ENCODE measurements at regions not wholly inside any gene's neighbourhood (a gene's known extent, or its start where the extent isn't known, plus 50 kb on each side); places are given as distances from the start of the nearest gene placed in this dataset.

DNA sequence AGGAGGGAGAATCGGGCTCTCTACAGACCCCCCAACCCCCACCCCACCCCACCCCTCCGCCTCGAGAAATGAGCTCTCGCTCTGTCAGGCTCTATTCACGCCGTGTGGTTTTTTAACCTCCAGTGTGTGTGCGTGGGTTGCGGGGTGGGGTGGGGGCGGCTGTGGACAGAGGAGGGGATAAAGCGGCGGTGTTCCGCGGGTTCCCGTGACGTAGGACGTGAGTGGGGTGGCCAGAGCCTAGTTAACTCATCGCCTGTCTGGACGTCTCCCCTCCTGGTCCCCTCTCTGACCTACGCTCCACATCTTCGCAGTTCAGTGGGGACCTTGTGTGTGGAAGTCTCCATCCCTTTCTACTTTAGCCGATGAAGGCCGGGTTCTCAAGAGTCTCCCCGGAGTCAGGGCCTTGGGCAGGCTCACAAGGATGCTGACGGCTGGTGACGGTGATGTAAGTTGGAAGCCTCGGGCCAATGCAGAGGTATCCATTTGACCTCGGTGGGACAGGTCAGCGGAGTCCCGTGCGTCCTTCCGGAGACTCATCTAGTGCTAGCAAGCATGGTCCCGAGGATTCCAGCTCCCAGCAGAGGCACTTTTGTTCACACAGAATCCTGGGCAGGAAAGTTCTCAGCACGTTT lies 1507.1 kb upstream of the DEFB115 start:
- H3K27me3 Mint-ChIP-seq (ENCODE audit: insufficient read depth, low read depth, poor library complexity), result peaks cover 23% of the 10 kb centered on the region
- no peaks in the 10 kb centered on the region for H3K27me3 ChIP-seq (ENCODE audit: insufficient read depth)
- no peak for DNase-seq (ENCODE audit: low spot score)
- no peak overlapping the region for H3K27ac Mint-ChIP-seq
- no peak overlapping the region for H3K27ac ChIP-seq (ENCODE audit: low read depth)
- no peaks in the 10 kb centered on the region for H3K4me1 ChIP-seq (ENCODE audit: insufficient read depth)
- H3K9me3 Mint-ChIP-seq, result peaks cover 97% of the 10 kb centered on the region
- no peak for ATAC-seq
- H3K4me1 Mint-ChIP-seq, result no peaks in the 10 kb centered on the region
- no peak overlapping the region for H3K4me3 Mint-ChIP-seq
- no peak overlapping the region for H3K4me2 ChIP-seq
- H3K79me2 ChIP-seq (replicated peaks; ENCODE audit: insufficient read depth), result no peaks in the 10 kb centered on the region
- H3K36me3 ChIP-seq (ENCODE audit: insufficient read depth), result no peaks in the 10 kb centered on the region
- no peak overlapping the region for H3K4me3 ChIP-seq
- no peak for TF ChIP-seq POLR2AphosphoS5 (IDR thresholded peaks at IDR 0.05; ENCODE audit: low read depth)
- TF ChIP-seq EZH2 (IDR thresholded peaks at IDR 0.05; ENCODE audit: low read depth, unreplicated experiment), result no peak
- TF ChIP-seq, protein P1, sequence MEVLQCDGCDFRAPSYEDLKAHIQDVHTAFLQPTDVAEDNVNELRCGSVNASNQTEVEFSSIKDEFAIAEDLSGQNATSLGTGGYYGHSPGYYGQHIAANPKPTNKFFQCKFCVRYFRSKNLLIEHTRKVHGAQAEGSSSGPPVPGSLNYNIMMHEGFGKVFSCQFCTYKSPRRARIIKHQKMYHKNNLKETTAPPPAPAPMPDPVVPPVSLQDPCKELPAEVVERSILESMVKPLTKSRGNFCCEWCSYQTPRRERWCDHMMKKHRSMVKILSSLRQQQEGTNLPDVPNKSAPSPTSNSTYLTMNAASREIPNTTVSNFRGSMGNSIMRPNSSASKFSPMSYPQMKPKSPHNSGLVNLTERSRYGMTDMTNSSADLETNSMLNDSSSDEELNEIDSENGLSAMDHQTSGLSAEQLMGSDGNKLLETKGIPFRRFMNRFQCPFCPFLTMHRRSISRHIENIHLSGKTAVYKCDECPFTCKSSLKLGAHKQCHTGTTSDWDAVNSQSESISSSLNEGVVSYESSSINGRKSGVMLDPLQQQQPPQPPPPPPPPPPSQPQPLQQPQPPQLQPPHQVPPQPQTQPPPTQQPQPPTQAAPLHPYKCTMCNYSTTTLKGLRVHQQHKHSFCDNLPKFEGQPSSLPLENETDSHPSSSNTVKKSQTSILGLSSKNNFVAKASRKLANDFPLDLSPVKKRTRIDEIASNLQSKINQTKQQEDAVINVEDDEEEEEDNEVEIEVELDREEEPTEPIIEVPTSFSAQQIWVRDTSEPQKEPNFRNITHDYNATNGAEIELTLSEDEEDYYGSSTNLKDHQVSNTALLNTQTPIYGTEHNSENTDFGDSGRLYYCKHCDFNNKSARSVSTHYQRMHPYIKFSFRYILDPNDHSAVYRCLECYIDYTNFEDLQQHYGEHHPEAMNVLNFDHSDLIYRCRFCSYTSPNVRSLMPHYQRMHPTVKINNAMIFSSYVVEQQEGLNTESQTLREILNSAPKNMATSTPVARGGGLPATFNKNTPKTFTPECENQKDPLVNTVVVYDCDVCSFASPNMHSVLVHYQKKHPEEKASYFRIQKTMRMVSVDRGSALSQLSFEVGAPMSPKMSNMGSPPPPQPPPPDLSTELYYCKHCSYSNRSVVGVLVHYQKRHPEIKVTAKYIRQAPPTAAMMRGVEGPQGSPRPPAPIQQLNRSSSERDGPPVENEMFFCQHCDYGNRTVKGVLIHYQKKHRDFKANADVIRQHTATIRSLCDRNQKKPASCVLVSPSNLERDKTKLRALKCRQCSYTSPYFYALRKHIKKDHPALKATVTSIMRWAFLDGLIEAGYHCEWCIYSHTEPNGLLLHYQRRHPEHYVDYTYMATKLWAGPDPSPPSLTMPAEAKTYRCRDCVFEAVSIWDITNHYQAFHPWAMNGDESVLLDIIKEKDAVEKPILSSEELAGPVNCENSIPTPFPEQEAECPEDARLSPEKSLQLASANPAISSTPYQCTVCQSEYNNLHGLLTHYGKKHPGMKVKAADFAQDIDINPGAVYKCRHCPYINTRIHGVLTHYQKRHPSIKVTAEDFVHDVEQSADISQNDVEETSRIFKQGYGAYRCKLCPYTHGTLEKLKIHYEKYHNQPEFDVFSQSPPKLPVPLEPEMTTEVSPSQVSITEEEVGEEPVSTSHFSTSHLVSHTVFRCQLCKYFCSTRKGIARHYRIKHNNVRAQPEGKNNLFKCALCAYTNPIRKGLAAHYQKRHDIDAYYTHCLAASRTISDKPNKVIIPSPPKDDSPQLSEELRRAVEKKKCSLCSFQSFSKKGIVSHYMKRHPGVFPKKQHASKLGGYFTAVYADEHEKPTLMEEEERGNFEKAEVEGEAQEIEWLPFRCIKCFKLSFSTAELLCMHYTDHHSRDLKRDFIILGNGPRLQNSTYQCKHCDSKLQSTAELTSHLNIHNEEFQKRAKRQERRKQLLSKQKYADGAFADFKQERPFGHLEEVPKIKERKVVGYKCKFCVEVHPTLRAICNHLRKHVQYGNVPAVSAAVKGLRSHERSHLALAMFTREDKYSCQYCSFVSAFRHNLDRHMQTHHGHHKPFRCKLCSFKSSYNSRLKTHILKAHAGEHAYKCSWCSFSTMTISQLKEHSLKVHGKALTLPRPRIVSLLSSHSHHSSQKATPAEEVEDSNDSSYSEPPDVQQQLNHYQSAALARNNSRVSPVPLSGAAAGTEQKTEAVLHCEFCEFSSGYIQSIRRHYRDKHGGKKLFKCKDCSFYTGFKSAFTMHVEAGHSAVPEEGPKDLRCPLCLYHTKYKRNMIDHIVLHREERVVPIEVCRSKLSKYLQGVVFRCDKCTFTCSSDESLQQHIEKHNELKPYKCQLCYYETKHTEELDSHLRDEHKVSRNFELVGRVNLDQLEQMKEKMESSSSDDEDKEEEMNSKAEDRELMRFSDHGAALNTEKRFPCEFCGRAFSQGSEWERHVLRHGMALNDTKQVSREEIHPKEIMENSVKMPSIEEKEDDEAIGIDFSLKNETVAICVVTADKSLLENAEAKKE (CRISPR knock-in tag; IDR thresholded peaks at IDR 0.05), result no peak
- TF ChIP-seq NANOG (IDR thresholded peaks at IDR 0.05; ENCODE audit: borderline replicate concordance), result no peak
- no peak for TF ChIP-seq STAT1 (IDR thresholded peaks at IDR 0.05; ENCODE audit: unreplicated experiment)
- TF ChIP-seq, protein P2, sequence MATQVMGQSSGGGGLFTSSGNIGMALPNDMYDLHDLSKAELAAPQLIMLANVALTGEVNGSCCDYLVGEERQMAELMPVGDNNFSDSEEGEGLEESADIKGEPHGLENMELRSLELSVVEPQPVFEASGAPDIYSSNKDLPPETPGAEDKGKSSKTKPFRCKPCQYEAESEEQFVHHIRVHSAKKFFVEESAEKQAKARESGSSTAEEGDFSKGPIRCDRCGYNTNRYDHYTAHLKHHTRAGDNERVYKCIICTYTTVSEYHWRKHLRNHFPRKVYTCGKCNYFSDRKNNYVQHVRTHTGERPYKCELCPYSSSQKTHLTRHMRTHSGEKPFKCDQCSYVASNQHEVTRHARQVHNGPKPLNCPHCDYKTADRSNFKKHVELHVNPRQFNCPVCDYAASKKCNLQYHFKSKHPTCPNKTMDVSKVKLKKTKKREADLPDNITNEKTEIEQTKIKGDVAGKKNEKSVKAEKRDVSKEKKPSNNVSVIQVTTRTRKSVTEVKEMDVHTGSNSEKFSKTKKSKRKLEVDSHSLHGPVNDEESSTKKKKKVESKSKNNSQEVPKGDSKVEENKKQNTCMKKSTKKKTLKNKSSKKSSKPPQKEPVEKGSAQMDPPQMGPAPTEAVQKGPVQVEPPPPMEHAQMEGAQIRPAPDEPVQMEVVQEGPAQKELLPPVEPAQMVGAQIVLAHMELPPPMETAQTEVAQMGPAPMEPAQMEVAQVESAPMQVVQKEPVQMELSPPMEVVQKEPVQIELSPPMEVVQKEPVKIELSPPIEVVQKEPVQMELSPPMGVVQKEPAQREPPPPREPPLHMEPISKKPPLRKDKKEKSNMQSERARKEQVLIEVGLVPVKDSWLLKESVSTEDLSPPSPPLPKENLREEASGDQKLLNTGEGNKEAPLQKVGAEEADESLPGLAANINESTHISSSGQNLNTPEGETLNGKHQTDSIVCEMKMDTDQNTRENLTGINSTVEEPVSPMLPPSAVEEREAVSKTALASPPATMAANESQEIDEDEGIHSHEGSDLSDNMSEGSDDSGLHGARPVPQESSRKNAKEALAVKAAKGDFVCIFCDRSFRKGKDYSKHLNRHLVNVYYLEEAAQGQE (IDR thresholded peaks at IDR 0.05; ENCODE audit: unreplicated experiment), result no peak
- TF ChIP-seq, protein P3, sequence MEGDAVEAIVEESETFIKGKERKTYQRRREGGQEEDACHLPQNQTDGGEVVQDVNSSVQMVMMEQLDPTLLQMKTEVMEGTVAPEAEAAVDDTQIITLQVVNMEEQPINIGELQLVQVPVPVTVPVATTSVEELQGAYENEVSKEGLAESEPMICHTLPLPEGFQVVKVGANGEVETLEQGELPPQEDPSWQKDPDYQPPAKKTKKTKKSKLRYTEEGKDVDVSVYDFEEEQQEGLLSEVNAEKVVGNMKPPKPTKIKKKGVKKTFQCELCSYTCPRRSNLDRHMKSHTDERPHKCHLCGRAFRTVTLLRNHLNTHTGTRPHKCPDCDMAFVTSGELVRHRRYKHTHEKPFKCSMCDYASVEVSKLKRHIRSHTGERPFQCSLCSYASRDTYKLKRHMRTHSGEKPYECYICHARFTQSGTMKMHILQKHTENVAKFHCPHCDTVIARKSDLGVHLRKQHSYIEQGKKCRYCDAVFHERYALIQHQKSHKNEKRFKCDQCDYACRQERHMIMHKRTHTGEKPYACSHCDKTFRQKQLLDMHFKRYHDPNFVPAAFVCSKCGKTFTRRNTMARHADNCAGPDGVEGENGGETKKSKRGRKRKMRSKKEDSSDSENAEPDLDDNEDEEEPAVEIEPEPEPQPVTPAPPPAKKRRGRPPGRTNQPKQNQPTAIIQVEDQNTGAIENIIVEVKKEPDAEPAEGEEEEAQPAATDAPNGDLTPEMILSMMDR (conservative IDR thresholded peaks at IDR 0.05; ENCODE audit: low read depth in 2 of 2), result no peak
- TF ChIP-seq ZNF331 (CRISPR knock-in tag; IDR thresholded peaks at IDR 0.05; ENCODE audit: low read depth), result no peak
- TF ChIP-seq JUNB (IDR thresholded peaks at IDR 0.05; ENCODE audit: unreplicated experiment), result no peak
- no peak for TF ChIP-seq CREB1 (CRISPR knock-in tag; IDR thresholded peaks at IDR 0.05; ENCODE audit: low read depth)
- TF ChIP-seq ZNF114 (CRISPR knock-in tag; IDR thresholded peaks at IDR 0.05), result no peak
- TF ChIP-seq, protein P4, sequence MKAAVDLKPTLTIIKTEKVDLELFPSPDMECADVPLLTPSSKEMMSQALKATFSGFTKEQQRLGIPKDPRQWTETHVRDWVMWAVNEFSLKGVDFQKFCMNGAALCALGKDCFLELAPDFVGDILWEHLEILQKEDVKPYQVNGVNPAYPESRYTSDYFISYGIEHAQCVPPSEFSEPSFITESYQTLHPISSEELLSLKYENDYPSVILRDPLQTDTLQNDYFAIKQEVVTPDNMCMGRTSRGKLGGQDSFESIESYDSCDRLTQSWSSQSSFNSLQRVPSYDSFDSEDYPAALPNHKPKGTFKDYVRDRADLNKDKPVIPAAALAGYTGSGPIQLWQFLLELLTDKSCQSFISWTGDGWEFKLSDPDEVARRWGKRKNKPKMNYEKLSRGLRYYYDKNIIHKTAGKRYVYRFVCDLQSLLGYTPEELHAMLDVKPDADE (IDR thresholded peaks at IDR 0.05), result no peak
- no peak for TF ChIP-seq EZH2phosphoT487 (IDR thresholded peaks at IDR 0.05; ENCODE audit: unreplicated experiment)
- no peaks in the 10 kb centered on the region for H3K9me2 ChIP-seq (ENCODE audit: insufficient read depth)
- H3F3A ChIP-seq (replicated peaks; ENCODE audit: low read depth), result no peaks in the 10 kb centered on the region
- no peak overlapping the region for H2AFZ ChIP-seq
- H4K20me1 ChIP-seq (replicated peaks; ENCODE audit: insufficient read depth), result no peaks in the 10 kb centered on the region
- peaks cover 65% of the 10 kb centered on the region for H3K36me3 Mint-ChIP-seq (ENCODE audit: low read depth)

Measured in GM23338 (cell line).